Transverse colon (tissue), 4 donors: ENCODE measurements at regions not wholly inside any gene's neighbourhood (a gene's known extent, or its start where the extent isn't known, plus 50 kb on each side); places are given as distances from the start of the nearest gene placed in this dataset.

ENCODE experiments used
- DNase-seq: peaks from one replicate; pipeline ENCODE4 v3.0.0-alpha.2; 2019
- H3K27ac ChIP-seq, 4 donors: fragments of 200-600 bp; sonication (generic); 2 replicates each; pipeline ENCODE4 v1.5.1; 2016 to 2018; ENCODE audit warnings: inconsistent platforms in 4 of 4
- H3K27me3 ChIP-seq: fragments of 200-600 bp; sonication (generic); 2 replicates; pipeline ENCODE4 v1.5.1; 2017; ENCODE audit warnings: inconsistent platforms
- H3K36me3 ChIP-seq, 4 donors: fragments of 200-600 bp; sonication (generic); 2 replicates each; pipeline ENCODE4 v1.5.1; 2017 to 2019; ENCODE audit warnings: inconsistent platforms in 4 of 4
- H3K4me1 ChIP-seq, 4 donors: fragments of 200-600 bp; sonication (generic); 2 replicates each; pipeline ENCODE4 v1.5.1; 2017 to 2020; ENCODE audit warnings: inconsistent platforms in 4 of 4
- H3K4me3 ChIP-seq, 4 donors: fragments of 200-600 bp; sonication (generic); 1 replicate in 1 of 4; 2 replicates in 3 of 4; pipeline versions ENCODE4 v1.5.1 to v1.6.1; 2017 to 2019; ENCODE audit warnings: inconsistent platforms in 4 of 4
- H3K9me3 ChIP-seq, 2 donors: fragments of 200-600 bp; sonication (generic); 2 replicates each; pipeline ENCODE4 v1.5.1; 2017 to 2019; ENCODE audit warnings: inconsistent platforms in 2 of 2
- CTCF ChIP-seq, 5 experiments: fragments of 200-600 bp in 3 of 5; fragments of 450-650 bp in 2 of 5; sonication (generic) in 3 of 5; IDR thresholded peaks; 1 replicate in 2 of 5; 2 replicates in 3 of 5; pipeline ENCODE4 v1.5.1; 2016 to 2017; ENCODE audit warnings: antibody characterized with exemption in 5 of 5, inconsistent platforms in 3 of 5, mild to moderate bottlenecking in 2 of 5, moderate library complexity in 1 of 5
- EP300 ChIP-seq: sonication (generic); formaldehyde crosslinking; IDR thresholded peaks from one replicate; pipeline ENCODE4 v1.6.1; 2017; ENCODE audit warnings: antibody characterized with exemption, low read depth
- POLR2A ChIP-seq: fragments of 450-650 bp; IDR thresholded peaks from one replicate; pipeline ENCODE4 v1.6.1; 2016; ENCODE audit warnings: antibody characterized with exemption, mild to moderate bottlenecking, moderate library complexity
- POLR2AphosphoS5 ChIP-seq, 3 donors: sonication (generic); formaldehyde crosslinking; IDR thresholded peaks; one replicate each; pipeline ENCODE4 v1.6.1; 2016; ENCODE audit warnings: antibody characterized with exemption in 3 of 3
- WGBS, 2 donors: methylation state at CpG; one replicate each; pipeline ENCODE4 v1.1.5; 2018; ENCODE audit warnings: low coverage in 1 of 2; 5-methylcytosine and 5-hydroxymethylcytosine counted together
- in situ Hi-C, 4 donors: fragments of 200-750 bp; cut with MboI; loops; one replicate each; pipeline versions ENCODE4 v1.15.0 to v1.15.1; 2017; ENCODE audit warnings: low sequenced_read_pairs in 3 of 4, low pct_ligation_motif_present in 1 of 4, low pct_unique_long_range_greater_than_20kb in 1 of 4
- intact Hi-C: fragments of 100-400 bp; cut with DNase I; formaldehyde crosslinking; loops from one replicate; pipeline ENCODE4 v1.15.1; 2023; ENCODE audit warnings: low total_unique reads

- Histone ChIP-seq H3K27me3 (no peaks in the 10 kb centered on the region), H3K27ac (no peak overlapping the region), H3K9me3 (no peaks in the 10 kb centered on the region), H3K4me3 (no peak overlapping the region), H3K36me3 (no peaks in the 10 kb centered on the region), H3K4me1 (no peaks in the 10 kb centered on the region)
- no peak for TF ChIP-seq EP300
- TF ChIP-seq CTCF (IDR thresholded peaks at IDR 0.05) = no peak
- no peak for TF ChIP-seq POLR2AphosphoS5 (IDR thresholded peaks at IDR 0.05)
- no peak for TF ChIP-seq POLR2A
- intact Hi-C loops = no loop called here
- no peak for DNase-seq
- in situ Hi-C loops = no loop called here
These were observed 228.6 kb upstream of the CMC1 start for GRCh38 chr3:28012830-28013229.

GRCh38 chr3:28013864-28014473 is 227.4 kb upstream of the CMC1 start:
- TF ChIP-seq CTCF (IDR thresholded peaks at IDR 0.05) (no peak), POLR2AphosphoS5 (IDR thresholded peaks at IDR 0.05) (no peak), POLR2A (no peak), EP300 (no peak)
- intact Hi-C loops = no loop called here

GRCh38 chr3:28018925-28019718 is 222.3 kb upstream of the CMC1 start:
- in situ Hi-C loops = no loop called here
- H3K36me3 ChIP-seq = no peaks in the 10 kb centered on the region
- intact Hi-C loops = no loop called here
- no peak overlapping the region for H3K4me3 ChIP-seq
- H3K27ac ChIP-seq = no peak overlapping the region
- no peaks in the 10 kb centered on the region for H3K27me3 ChIP-seq
- DNase-seq = no peak
- TF ChIP-seq CTCF (IDR thresholded peaks at IDR 0.05) (no peak), POLR2AphosphoS5 (IDR thresholded peaks at IDR 0.05) (no peak), POLR2A (no peak), EP300 (no peak)
- H3K9me3 ChIP-seq = peaks cover 0 to under 1% of the 10 kb centered on the region in 2 donors
- 81 to 90% methylated on average over 8 to 11 of the region's 11 CpGs for WGBS, 2 donors
- no peaks in the 10 kb centered on the region for H3K4me1 ChIP-seq

More at GRCh38 chr3:28013864-28014473, 227.4 kb upstream of the CMC1 start:
- no peaks in the 10 kb centered on the region for H3K36me3 ChIP-seq
- in situ Hi-C loops = no loop called here
- DNase-seq = no peak
- no peak overlapping the region for H3K4me3 ChIP-seq
- H3K4me1 ChIP-seq = no peaks in the 10 kb centered on the region
- H3K9me3 ChIP-seq = no peaks in the 10 kb centered on the region
- no peaks in the 10 kb centered on the region for H3K27me3 ChIP-seq
- 70 to 82% methylated on average over 5 of the region's 6 CpGs for WGBS, 2 donors
- no peak overlapping the region for H3K27ac ChIP-seq

- intact Hi-C loops = no loop called here
- peaks cover 0 to 7% of the 10 kb centered on the region in 2 donors for H3K9me3 ChIP-seq
- DNase-seq = no peak
- H3K4me3 ChIP-seq = no peak overlapping the region
- H3K36me3 ChIP-seq = no peaks in the 10 kb centered on the region
- no peaks in the 10 kb centered on the region for H3K27me3 ChIP-seq
- no peak overlapping the region for H3K27ac ChIP-seq
- TF ChIP-seq POLR2AphosphoS5 (IDR thresholded peaks at IDR 0.05) (no peak), POLR2A (no peak), EP300 (no peak), CTCF (IDR thresholded peaks at IDR 0.05) (no peak)
- H3K4me1 ChIP-seq = no peaks in the 10 kb centered on the region
- in situ Hi-C loops = no loop called here
These were observed 221.7 kb upstream of the CMC1 start for GRCh38 chr3:28019740-28020139.
